ENCODE measurements at regions not wholly inside any gene's neighbourhood (a gene's known extent, or its start where the extent isn't known, plus 50 kb on each side); places are given as distances from the start of the nearest gene placed in this dataset.
"Not testable (repeated sequence)": the region's sequence is repeated elsewhere in the genome, so short reads cannot be mapped to it uniquely, and the experiment has no call there.

- no peak for FAIRE-seq
These were observed 152.8 kb upstream of the CTAGE1 start for GRCh38 chr18:22570492-22570891.

GRCh38 chr18:22572341-22572740 is 154.6 kb upstream of the CTAGE1 start:
- no peak for FAIRE-seq

- FAIRE-seq, result no peak
These were observed 161.6 kb upstream of the CTAGE1 start for GRCh38 chr18:22579271-22579670.

GRCh38 chr18:22585333-22585732 is 167.6 kb upstream of the CTAGE1 start:
- FAIRE-seq, result no peak

GRCh38 chr18:22585821-22586220 is 168.1 kb upstream of the CTAGE1 start:
- FAIRE-seq, result no peak

GRCh38 chr18:22591222-22591621 is 173.5 kb upstream of the CTAGE1 start:
- FAIRE-seq, result no peak

GRCh38 chr18:22594155-22594690 is 176.5 kb upstream of the CTAGE1 start:
- FAIRE-seq, result no peak

- FAIRE-seq, result no peak
These were observed 183.8 kb upstream of the CTAGE1 start for GRCh38 chr18:22601481-22601880.

GRCh38 chr18:22602456-22602855 is 184.7 kb upstream of the CTAGE1 start:
- not testable (repeated sequence) for FAIRE-seq

- no peak for FAIRE-seq
These were observed 186.2 kb upstream of the CTAGE1 start for GRCh38 chr18:22603902-22604301.

GRCh38 chr18:22604390-22604985 is 186.8 kb upstream of the CTAGE1 start:
- FAIRE-seq, result no peak

- FAIRE-seq, result no peak
These were observed 187.3 kb upstream of the CTAGE1 start for GRCh38 chr18:22604986-22605421.

- no peak for FAIRE-seq
These were observed 188.0 kb upstream of the CTAGE1 start for GRCh38 chr18:22605736-22606135.

- FAIRE-seq, result no peak
These were observed 189.0 kb upstream of the CTAGE1 start for GRCh38 chr18:22606563-22607283.

- no peak for FAIRE-seq
These were observed 189.5 kb upstream of the CTAGE1 start for GRCh38 chr18:22607284-22607635.

GRCh38 chr18:22608847-22609246 is 191.1 kb upstream of the CTAGE1 start:
- no peak for FAIRE-seq

GRCh38 chr18:22609642-22610041 is 191.9 kb upstream of the CTAGE1 start:
- FAIRE-seq, result no peak

- FAIRE-seq, result no peak
These were observed 195.5 kb upstream of the CTAGE1 start for GRCh38 chr18:22613058-22613690.

- no peak for FAIRE-seq
These were observed 196.1 kb upstream of the CTAGE1 start for GRCh38 chr18:22613788-22614187.

GRCh38 chr18:22623513-22623912 is 205.8 kb upstream of the CTAGE1 start:
- FAIRE-seq, result no peak

GRCh38 chr18:22624176-22624575 is 206.5 kb upstream of the CTAGE1 start:
- no peak for FAIRE-seq

- FAIRE-seq, result no peak
These were observed 207.7 kb upstream of the CTAGE1 start for GRCh38 chr18:22625406-22625805.

GRCh38 chr18:22626771-22627170 is 209.1 kb upstream of the CTAGE1 start:
- no peak for FAIRE-seq

GRCh38 chr18:22627506-22627905 is 209.8 kb upstream of the CTAGE1 start:
- FAIRE-seq, result no peak

Measured in endometrium (tissue), 2 donors.